ENCODE measurements at regions not wholly inside any gene's neighbourhood (a gene's known extent, or its start where the extent isn't known, plus 50 kb on each side); places are given as distances from the start of the nearest gene placed in this dataset.

GRCh38 chr12:91493308-91493707, 310.7 kb upstream of the DCN start:
- Histone ChIP-seq H3K36me3 (ENCODE audit: insufficient read depth) (no peaks in the 10 kb centered on the region), H4K20me1 (ENCODE audit: insufficient read depth) (no peaks in the 10 kb centered on the region), H2AFZ (ENCODE audit: low read depth) (no peak overlapping the region), H3K79me2 (ENCODE audit: insufficient read depth, low read depth) (no peaks in the 10 kb centered on the region), H3K9ac (no peak overlapping the region), H3K4me1 (ENCODE audit: low read depth, poor library complexity, severe bottlenecking) (no peaks in the 10 kb centered on the region), H3K27ac (no peak overlapping the region), H3K4me2 (no peak overlapping the region), H3K27me3 (ENCODE audit: insufficient read depth, low read depth) (no peaks in the 10 kb centered on the region), H3K4me3 (IDR thresholded peaks at IDR 0.05; ENCODE audit: insufficient read depth, low read depth, low read length) (no peak overlapping the region)
- TF ChIP-seq CTCF (conservative IDR thresholded peaks at IDR 0.05; ENCODE audit: low read depth, low read length) = no peak

- Histone ChIP-seq H3K4me1 (ENCODE audit: low read depth, poor library complexity, severe bottlenecking) (no peaks in the 10 kb centered on the region), H3K27ac (no peak overlapping the region), H3K27me3 (ENCODE audit: insufficient read depth, low read depth) (no peaks in the 10 kb centered on the region), H3K79me2 (ENCODE audit: insufficient read depth, low read depth) (no peaks in the 10 kb centered on the region), H3K36me3 (ENCODE audit: insufficient read depth) (no peaks in the 10 kb centered on the region), H3K4me3 (IDR thresholded peaks at IDR 0.05; ENCODE audit: insufficient read depth, low read depth, low read length) (no peak overlapping the region), H4K20me1 (ENCODE audit: insufficient read depth) (no peaks in the 10 kb centered on the region), H2AFZ (ENCODE audit: low read depth) (no peak overlapping the region), H3K9ac (no peak overlapping the region), H3K4me2 (no peak overlapping the region)
- no peak for TF ChIP-seq CTCF (conservative IDR thresholded peaks at IDR 0.05; ENCODE audit: low read depth, low read length)
Observed at GRCh38 chr12:91492648-91493047, 310.0 kb upstream of the DCN start.

GRCh38 chr12:91490667-91491311, 308.2 kb upstream of the DCN start:
- Histone ChIP-seq H3K27ac (no peak overlapping the region), H3K79me2 (ENCODE audit: insufficient read depth, low read depth) (no peaks in the 10 kb centered on the region), H3K36me3 (ENCODE audit: insufficient read depth) (no peaks in the 10 kb centered on the region), H3K9ac (no peak overlapping the region), H2AFZ (ENCODE audit: low read depth) (no peak overlapping the region), H3K27me3 (ENCODE audit: insufficient read depth, low read depth) (no peaks in the 10 kb centered on the region), H3K4me2 (no peak overlapping the region), H4K20me1 (ENCODE audit: insufficient read depth) (no peaks in the 10 kb centered on the region), H3K4me1 (ENCODE audit: low read depth, poor library complexity, severe bottlenecking) (no peaks in the 10 kb centered on the region), H3K4me3 (IDR thresholded peaks at IDR 0.05; ENCODE audit: insufficient read depth, low read depth, low read length) (no peak overlapping the region)
- TF ChIP-seq CTCF (conservative IDR thresholded peaks at IDR 0.05; ENCODE audit: low read depth, low read length) = no peak

- H3K4me2 ChIP-seq = no peak overlapping the region
- H3K4me3 ChIP-seq (IDR thresholded peaks at IDR 0.05; ENCODE audit: insufficient read depth, low read depth, low read length) = no peak overlapping the region
- TF ChIP-seq CTCF (conservative IDR thresholded peaks at IDR 0.05; ENCODE audit: low read depth, low read length) = no peak
- no peak overlapping the region for H2AFZ ChIP-seq (ENCODE audit: low read depth)
- no peaks in the 10 kb centered on the region for H3K27me3 ChIP-seq (ENCODE audit: insufficient read depth, low read depth)
- no peaks in the 10 kb centered on the region for H3K36me3 ChIP-seq (ENCODE audit: insufficient read depth)
- no peaks in the 10 kb centered on the region for H3K79me2 ChIP-seq (ENCODE audit: insufficient read depth, low read depth)
- H4K20me1 ChIP-seq (ENCODE audit: insufficient read depth) = no peaks in the 10 kb centered on the region
- H3K27ac ChIP-seq = no peak overlapping the region
- no peaks in the 10 kb centered on the region for H3K4me1 ChIP-seq (ENCODE audit: low read depth, poor library complexity, severe bottlenecking)
- H3K9ac ChIP-seq = no peak overlapping the region
Observed at GRCh38 chr12:91483471-91483985, 300.9 kb upstream of the DCN start.

Data from KMS-11 (cell line).